ENCODE measurements at regions not wholly inside any gene's neighbourhood (a gene's known extent, or its start where the extent isn't known, plus 50 kb on each side); places are given as distances from the start of the nearest gene placed in this dataset.

DNA sequence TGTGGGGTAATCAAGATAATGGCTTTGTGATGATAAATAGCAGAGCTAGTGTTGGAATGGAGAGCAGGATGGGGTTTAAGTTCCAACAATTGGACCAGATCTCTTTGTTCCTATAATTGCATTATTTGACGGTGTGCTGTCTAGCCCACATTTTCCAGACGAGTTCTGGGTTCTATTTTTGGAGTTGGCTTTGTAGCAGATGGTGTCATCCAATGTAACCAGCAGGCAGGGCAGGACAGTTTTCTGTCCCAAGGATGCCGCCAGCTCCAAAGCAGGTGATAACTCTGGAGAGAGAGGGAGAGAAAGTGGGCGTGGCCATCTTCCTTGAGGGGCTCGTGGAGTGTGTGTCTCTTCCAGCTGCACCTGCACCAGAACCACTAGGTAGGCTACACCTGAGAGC, 251.3 kb downstream of the KIF4B start:
- no TSS peak for BruUV-seq (replicated peaks)
- Histone ChIP-seq H3K9me3 (ENCODE audit: control insufficient read depth in 1 of 2, insufficient read depth in 1 of 2, low read depth in 1 of 2, low read length in 2 of 2) (no peaks in the 10 kb centered on the region), H3K4me2 (ENCODE audit: low read length) (no peak overlapping the region), H3K9me2 (ENCODE audit: insufficient read depth) (no peaks in the 10 kb centered on the region), H2AFZ (ENCODE audit: low read depth, low read length, poor library complexity, severe bottlenecking) (no peak overlapping the region), H3K79me2 (ENCODE audit: insufficient read depth, low read length) (no peaks in the 10 kb centered on the region), H3K36me3 (ENCODE audit: control insufficient read depth in 1 of 2, insufficient read depth in 2 of 2, low read length in 2 of 2) (no peaks in the 10 kb centered on the region), H3K4me3 (replicated peaks in 1 of 2; ENCODE audit: low read depth in 1 of 2, low read length in 2 of 2) (no peak overlapping the region), H3K9ac (ENCODE audit: low read length) (no peak overlapping the region), H3K27ac (ENCODE audit: low read depth, low read length) (no peak overlapping the region), H4K20me1 (ENCODE audit: insufficient read depth) (no peaks in the 10 kb centered on the region), H3K27me3 (ENCODE audit: insufficient read depth, low read length) (peaks cover 19% of the 10 kb centered on the region; the same call in 1 of the 2 replicates), H3K4me1 (ENCODE audit: control insufficient read depth in 1 of 2, insufficient read depth in 2 of 2, low read length in 2 of 2) (no peaks in the 10 kb centered on the region)
- DNase-seq (ENCODE audit: low read depth, low spot score), result no peak
- no peak for ATAC-seq
- ChIA-PET CTCF (no interaction called here), POLR2A (no interaction called here), RAD21 (ENCODE audit: low non-redundant PET in 1 of 2, low total read pairs in 2 of 2, uncharacterized antibody in 2 of 2, unreplicated experiment in 2 of 2) (no interaction called here)
- TF ChIP-seq EZH2 (IDR thresholded peaks at IDR 0.05), result no peak
- TF ChIP-seq CEBPB (IDR thresholded peaks at IDR 0.05; ENCODE audit: low read depth), result no peak
- intact Hi-C loops (cut with micrococcal nuclease), result no loop called here

- Histone ChIP-seq H4K20me1 (ENCODE audit: insufficient read depth) (no peaks in the 10 kb centered on the region), H3K9ac (ENCODE audit: low read length) (no peak overlapping the region), H3K27me3 (ENCODE audit: insufficient read depth, low read length) (peaks cover 20% of the 10 kb centered on the region; the same call in 1 of the 2 replicates), H3K4me2 (ENCODE audit: low read length) (no peak overlapping the region), H3K27ac (ENCODE audit: low read depth, low read length) (no peak overlapping the region), H3K4me3 (replicated peaks in 1 of 2; ENCODE audit: low read depth in 1 of 2, low read length in 2 of 2) (no peak overlapping the region), H3K9me2 (ENCODE audit: insufficient read depth) (no peaks in the 10 kb centered on the region), H3K36me3 (ENCODE audit: control insufficient read depth in 1 of 2, insufficient read depth in 2 of 2, low read length in 2 of 2) (no peaks in the 10 kb centered on the region), H2AFZ (ENCODE audit: low read depth, low read length, poor library complexity, severe bottlenecking) (no peak overlapping the region), H3K9me3 (ENCODE audit: control insufficient read depth in 1 of 2, insufficient read depth in 1 of 2, low read depth in 1 of 2, low read length in 2 of 2) (no peaks in the 10 kb centered on the region), H3K79me2 (ENCODE audit: insufficient read depth, low read length) (no peaks in the 10 kb centered on the region), H3K4me1 (ENCODE audit: control insufficient read depth in 1 of 2, insufficient read depth in 2 of 2, low read length in 2 of 2) (no peaks in the 10 kb centered on the region)
- RAD21 ChIA-PET (ENCODE audit: low non-redundant PET in 1 of 2, low total read pairs in 2 of 2, uncharacterized antibody in 2 of 2, unreplicated experiment in 2 of 2), result no interaction called here
- DNase-seq (ENCODE audit: low read depth, low spot score) (no peak), ATAC-seq (no peak)
- intact Hi-C loops (cut with micrococcal nuclease), result no loop called here
- no TSS peak for BruUV-seq (replicated peaks)
- POLR2A ChIA-PET, result no interaction called here
- TF ChIP-seq POLR2AphosphoS5 (IDR thresholded peaks at IDR 0.05; ENCODE audit: low read depth, low read length) (no peak), REST (IDR thresholded peaks at IDR 0.05; ENCODE audit: low read depth) (no peak), YY1 (IDR thresholded peaks at IDR 0.05; ENCODE audit: extremely low read depth, insufficient replicate concordance, low read depth, low read length) (no peak), SP1 (IDR thresholded peaks at IDR 0.05; ENCODE audit: low read depth) (no peak), POLR2A (IDR thresholded peaks at IDR 0.05; ENCODE audit: borderline replicate concordance, extremely low read depth, insufficient read depth, insufficient read length) (no peak), CBX3 (IDR thresholded peaks at IDR 0.05; ENCODE audit: low read depth) (no peak), JUND (IDR thresholded peaks at IDR 0.05) (no peak)
- TF ChIP-seq, protein P1, sequence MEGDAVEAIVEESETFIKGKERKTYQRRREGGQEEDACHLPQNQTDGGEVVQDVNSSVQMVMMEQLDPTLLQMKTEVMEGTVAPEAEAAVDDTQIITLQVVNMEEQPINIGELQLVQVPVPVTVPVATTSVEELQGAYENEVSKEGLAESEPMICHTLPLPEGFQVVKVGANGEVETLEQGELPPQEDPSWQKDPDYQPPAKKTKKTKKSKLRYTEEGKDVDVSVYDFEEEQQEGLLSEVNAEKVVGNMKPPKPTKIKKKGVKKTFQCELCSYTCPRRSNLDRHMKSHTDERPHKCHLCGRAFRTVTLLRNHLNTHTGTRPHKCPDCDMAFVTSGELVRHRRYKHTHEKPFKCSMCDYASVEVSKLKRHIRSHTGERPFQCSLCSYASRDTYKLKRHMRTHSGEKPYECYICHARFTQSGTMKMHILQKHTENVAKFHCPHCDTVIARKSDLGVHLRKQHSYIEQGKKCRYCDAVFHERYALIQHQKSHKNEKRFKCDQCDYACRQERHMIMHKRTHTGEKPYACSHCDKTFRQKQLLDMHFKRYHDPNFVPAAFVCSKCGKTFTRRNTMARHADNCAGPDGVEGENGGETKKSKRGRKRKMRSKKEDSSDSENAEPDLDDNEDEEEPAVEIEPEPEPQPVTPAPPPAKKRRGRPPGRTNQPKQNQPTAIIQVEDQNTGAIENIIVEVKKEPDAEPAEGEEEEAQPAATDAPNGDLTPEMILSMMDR (IDR thresholded peaks at IDR 0.05 in 2 of 3, conservative IDR thresholded peaks at IDR 0.05 in 1 of 3; ENCODE audit: borderline replicate concordance in 1 of 3, insufficient read depth in 1 of 3, low read depth in 2 of 3, low read length in 2 of 3), result no peak
- CTCF ChIA-PET, result no interaction called here
Observed at GRCh38 chr5:155268770-155269425, 255.3 kb downstream of the KIF4B start.
